NCI-H1092 (cell line): ENCODE measurements at regions not wholly inside any gene's neighbourhood (a gene's known extent, or its start where the extent isn't known, plus 50 kb on each side); places are given as distances from the start of the nearest gene placed in this dataset.
"Not testable (repeated sequence)": the region's sequence is repeated elsewhere in the genome, so short reads cannot be mapped to it uniquely, and the experiment has no call there.

Experiments
- DNase-seq: peaks from one replicate; lab custom pipeline; 2025; lab: John Stamatoyannopoulos, UW

DNA sequence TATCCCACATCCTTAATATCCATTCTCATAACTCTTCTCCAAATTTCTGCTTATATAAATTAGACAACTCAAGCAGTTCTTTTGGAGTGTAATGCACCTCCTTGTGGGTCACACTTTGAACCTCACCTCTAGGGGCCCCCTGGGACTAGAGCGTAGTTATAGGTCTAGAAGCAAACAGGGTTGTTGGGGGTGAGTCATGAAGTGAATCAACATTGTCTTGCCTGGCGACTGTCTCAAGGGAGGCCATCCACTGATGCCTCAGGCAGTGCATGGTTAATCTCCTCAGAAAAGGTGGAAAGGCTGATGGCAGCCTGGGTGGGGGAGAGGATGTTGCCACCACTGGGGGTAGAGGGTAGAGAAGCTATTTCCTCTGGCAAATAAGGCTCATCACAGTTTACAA is 129.1 kb downstream of the TNFRSF21 start:
- DNase-seq: no peak

DNA sequence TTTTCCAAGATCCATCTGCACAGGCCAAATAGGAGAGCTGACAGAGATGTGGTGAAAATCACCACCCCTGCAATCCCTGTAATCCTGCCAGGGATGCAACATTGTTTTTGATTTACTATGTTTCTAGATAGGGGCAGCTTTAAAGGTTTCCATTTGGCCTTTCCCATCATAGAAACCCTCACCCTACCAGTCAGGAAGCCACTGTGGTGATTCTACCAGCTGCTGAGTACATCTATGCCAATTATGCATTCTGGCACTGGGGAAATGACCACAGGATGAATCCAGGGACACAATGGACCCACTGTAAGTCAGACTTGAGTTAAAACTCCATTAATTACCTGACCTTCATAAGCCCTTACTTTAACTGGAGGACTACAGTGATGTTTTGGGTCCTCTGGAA is 130.4 kb downstream of the TNFRSF21 start:
- no peak for DNase-seq

DNA sequence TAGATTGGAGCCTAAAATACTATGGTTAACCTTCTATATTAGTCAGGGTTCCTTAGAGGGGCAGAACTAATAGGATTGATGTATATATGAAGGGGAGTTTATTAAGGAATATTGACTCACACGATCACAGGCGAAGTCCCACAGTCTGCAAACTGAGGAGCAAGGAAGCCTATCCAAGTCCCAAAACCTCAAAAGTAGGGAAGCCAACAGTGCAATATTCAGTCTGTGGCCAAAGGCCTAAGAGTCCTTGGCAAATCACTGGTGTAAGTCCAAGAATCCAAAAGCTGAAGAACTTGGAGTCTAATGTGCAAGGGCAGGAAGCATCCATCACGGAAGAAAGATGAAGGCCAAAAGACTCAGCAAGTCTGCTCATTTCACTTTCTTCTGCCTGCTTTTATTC is 133.5 kb upstream of the ADGRF1 start:
- DNase-seq: no peak

DNA sequence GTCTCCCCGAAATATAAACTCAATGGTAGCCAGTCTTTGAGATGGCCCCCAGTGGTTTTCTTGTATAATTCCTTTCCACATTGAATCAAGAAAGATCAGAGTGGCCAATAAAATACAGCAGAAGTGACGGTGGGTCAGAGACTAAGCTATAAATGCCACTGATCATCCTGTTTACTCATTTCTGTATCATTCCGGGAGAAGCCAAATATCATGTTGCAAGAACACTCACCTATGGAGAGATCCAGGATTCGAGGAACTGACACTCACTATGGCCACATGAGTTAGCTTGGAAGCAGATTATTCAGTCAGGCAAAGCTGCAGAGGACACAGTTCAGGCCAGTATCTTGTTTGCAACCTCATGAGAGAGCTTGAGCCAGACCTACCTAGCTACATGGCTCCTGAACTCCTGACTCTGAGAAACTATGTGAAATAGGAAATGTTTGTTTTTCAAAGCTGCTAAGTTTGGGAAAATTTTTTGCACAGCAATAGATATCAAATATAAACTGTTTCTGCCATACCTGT is 132.4 kb upstream of the ADGRF1 start:
- DNase-seq: no peak

DNA sequence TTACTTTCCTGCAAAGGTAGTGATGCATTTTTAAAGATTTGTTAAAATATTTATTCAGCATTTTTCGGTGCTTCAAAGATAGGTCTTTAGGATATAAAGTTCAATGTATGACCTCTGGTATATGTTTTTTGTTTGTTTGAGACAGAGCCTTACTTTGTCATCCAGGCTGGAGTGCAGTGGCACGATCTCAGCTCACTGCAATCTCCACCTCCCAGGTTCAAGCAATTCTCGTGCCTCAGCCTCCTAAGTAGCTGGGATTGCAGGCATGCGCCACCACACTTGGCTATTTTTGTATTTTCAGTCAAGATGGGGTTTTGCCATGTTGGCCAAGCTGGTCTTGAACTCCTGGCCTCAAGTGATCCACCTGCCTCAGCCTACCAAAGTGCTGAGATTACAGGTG is 131.9 kb upstream of the ADGRF1 start:
- DNase-seq: not testable (repeated sequence)

DNA sequence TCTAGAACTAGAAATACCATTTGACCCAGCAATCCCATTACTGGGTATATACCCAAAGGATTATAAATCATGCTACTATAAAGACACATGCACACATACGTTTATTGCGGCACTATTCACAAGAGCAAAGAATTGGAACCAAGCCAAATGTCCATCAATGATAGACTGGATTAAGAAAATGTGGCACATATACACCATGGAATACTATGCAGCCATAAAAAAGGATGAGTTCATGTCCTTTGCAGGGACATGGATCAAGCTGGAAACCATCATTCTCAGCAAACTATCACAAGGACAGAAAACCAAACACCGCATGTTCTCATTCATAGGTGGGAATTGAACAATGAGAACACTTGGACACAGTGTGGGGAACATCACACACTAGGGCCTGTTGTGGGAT is 131.0 kb upstream of the ADGRF1 start:
- DNase-seq: not testable (repeated sequence)

DNA sequence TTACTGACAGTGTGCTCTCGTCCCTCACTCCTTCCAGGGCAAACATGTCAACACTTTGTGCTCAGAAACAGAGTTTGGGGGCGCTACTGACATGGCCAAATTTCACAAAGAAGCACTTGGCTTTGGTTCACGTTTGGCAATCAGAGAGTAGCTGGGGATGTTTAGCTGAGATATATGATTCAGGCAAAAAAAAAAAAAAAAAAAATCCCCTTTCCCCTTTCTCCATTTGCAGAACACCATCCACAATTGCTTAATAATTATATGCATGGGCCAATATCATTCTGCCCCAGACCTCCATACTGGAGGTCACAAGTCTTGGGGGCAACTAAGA is 128.4 kb upstream of the ADGRF1 start:
- no peak for DNase-seq

DNA sequence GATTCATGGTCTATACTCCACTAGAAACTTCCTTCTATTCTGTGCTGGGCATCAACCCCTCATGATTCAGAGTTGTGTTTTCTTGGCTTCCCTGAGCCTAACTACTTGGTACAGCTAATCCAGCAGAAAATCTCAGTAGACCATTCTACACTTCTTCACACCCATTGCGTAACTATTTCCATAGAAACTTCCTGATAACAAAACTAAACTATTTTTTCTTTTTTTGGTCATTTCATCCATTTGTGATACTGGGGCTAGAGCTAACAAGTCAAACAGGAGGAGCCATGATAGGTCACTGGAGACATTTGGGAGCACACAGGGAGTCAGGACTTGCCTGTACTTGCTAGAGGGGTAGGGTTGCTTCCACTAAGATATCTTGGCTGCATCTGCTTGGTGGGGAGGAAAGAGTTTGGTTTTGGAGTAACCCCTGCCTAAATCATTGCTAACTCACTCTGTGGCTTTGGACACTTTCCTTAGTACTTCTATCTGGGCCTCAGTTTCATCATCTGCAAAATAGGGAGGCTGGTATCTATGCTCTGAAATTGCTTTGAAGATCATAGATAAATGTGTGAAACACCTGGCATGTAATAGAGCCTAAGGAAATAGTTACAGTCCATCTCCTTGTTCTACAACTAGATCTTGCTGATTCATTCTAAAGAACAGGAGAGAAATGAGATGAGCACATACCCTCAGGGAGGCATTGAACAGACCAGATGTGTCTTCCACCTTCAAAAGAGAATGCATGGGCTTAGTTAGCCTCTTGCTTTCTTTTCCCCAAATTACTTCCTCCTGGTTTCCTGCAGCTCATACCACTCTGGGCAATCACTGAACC is 127.9 kb upstream of the ADGRF1 start:
- DNase-seq: no peak

DNA sequence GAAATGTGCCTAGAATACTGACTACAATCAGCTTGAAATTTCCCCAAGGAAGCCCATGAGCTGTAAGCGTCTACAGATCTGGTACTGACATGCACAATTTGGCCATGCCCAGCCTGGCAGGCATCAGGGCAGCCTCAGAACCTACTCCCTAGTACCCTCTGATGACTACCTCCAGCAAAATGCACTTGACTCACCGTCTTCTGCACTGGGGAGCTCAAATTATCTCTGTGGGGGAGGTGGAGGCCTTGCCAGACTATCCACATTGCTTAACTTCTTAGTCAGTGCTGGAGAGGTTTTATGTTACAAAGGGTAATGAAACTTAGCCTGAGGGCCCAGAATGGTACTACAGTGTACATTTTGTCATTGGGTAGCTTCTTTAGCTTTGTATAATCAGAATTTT is 126.0 kb upstream of the ADGRF1 start:
- DNase-seq: no peak

DNA sequence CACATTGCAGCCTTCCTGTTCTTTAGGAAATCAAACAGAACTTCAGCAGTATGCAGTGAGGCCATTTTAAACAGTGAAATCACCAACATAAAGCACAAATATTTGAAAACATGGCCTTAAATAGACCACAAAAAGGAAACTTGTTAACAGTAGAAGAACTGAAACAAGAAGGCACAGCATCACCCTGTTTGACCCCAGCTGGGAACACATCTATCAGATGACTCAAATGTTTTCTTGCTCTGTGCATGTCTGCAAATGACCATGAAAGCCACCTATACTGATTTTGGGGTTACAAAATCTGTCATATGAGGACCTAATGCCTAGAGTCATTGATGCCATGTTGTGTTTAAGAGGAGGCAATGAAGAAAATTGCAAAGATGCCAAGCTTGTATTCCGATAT is 123.8 kb upstream of the ADGRF1 start:
- no peak for DNase-seq

DNA sequence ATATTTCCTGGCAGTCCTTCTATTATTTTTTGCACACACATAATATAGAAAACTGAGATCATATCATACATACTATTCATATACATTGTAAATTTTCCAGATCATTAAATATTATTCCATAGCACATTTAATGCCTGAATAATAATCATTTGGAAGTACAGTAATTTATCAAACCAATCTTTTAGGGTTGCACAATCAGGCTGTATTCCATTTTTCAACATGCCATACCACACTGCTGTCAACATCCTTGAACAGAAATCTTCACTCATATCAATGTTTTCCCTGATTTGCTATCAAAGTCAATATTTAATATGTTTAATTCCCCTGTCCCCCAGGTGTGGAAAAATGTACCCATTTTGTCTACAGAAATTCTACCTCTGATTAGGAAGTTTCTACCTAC is 122.7 kb upstream of the ADGRF1 start:
- DNase-seq: no peak

DNA sequence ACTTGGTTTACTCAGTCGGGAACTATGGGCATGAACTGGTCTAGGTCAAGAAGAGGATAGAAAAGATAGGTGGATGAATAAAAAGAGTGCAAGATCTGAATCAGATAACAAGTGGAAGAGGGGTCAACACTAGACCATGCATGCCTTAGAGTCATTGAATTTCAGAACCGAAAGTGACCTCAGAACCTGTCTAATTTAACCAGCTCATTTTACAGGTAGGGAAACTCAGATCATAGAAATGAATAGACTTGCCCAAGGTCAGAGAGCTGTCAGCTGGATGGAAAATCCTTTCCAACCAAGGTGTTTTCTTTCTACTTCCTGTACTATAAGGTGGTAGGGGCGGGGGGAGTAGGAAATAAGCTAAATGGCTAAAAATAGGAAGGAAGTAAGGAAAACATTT is 121.4 kb upstream of the ADGRF1 start:
- no peak for DNase-seq

DNA sequence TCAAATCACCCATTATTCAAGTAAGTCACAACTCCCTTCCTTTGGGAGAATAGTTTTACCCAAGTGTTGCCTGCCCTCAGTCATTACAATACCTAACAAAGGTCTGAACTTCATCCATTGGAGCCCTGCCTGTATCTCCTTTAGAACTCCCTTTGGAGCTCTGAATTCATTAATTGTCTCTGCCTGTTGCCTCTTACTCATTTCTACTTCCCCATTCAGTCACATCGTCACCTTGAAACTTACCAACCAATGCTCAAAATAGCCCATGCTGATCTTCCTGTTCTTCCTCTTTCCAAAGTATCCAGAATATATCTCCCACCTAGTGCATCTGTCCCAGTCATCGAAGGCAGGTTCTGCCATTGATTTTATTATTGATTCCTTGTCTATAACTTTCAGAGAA is 120.7 kb upstream of the ADGRF1 start:
- DNase-seq: no peak

DNA sequence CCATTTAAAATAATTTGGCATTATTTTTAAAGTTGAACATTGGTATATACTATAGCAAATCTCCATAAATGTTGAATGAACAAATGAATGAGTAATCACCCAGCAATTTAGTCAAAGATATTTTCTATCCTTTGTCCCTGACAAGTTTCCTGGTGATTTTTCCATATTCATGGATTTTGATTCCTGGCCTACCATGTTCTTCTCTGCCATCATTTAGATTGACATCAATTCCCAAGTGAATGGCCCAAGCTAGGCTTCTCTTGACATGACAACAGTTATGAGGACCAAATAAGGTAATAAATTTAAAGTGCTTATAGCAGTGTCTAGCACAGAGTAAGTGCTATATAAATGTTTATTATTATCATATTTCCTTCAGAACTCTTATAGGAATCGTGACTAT is 120.1 kb upstream of the ADGRF1 start:
- no peak for DNase-seq

DNA sequence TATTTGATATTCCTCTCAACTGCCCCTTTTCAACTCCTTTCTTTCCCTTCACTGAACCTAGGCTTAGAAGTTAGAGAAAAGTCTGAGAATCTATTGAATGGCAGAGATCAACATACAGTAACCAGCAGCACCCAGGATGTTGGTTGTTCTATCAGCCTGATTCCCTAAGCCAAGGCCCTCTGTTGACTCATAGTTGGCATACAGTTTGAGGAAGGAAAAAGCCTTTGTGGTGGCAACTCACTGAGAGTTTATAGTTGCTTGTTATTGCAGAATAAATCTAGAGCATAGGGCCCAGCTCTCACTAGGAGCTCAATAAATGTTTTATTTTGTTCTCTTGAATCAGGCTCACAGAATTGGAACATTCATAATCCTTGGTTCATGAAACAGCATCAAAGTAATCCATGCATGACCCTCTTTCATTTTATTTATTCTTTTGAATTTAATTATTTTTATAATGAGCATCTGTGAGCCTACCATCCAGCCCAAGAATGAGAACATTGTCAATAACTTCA is 119.1 kb upstream of the ADGRF1 start:
- no peak for DNase-seq

DNA sequence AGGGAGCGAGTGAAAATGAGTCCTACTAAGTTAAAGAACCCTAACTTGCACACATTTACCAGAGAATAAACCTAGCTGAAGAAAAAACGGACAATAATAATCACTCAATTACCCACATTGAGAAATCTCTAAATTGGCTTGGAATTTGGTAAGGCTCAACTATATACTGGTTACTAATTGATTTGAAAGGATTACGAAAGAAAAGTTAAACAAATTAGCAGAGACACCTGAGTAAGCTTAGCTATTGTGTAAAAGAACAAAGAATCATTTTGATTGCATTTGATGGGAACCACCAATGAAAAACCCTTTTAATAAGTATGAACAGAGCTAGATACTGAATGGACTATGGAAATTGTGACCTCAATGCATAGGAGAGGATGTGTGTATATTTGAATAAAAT is 118.6 kb upstream of the ADGRF1 start:
- no peak for DNase-seq

DNA sequence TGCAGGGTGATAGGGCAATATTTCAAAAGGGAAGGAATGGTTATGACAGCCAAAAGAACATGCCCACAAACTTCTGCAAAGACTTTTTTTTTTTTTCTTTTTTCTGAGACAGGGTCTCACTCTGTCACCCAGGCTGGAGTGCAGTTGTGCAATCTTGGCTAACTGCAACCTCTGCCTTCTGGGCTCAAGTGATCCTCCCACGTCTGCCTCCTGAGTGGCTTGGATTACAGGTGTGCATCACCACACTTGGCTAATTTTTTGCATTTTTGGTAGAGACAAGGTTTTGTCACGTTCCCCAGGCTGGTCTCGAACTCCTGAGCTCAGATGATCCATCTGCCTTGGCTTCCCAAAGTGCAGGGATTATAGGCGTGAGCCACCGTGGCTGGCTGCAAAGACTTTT is 117.6 kb upstream of the ADGRF1 start:
- no peak for DNase-seq

DNA sequence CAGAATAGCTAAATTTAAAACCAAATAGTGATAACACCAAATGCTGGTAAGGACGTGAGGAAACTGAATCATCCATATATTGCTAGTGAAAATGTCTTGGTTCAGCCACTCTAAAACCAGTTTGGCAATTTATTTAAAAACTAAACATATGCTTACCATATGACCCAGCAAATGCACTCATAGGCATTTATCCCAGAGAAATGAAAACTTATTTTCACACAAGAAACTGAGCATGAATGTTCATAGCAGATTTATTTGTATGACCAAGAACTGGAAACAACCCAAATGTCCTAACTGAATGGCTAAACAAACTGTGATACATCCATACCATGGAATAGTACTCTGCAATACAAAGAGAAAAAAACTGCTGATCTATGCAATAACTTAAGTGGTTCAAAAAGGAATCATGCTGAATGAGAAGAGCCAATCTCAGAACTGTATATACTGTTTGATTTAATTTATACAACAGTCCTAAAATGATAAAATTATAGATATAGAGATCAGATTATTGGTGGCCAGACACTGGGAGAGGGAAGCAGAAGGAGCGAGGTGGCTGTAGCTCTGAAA is 115.6 kb upstream of the ADGRF1 start:
- DNase-seq: no peak

DNA sequence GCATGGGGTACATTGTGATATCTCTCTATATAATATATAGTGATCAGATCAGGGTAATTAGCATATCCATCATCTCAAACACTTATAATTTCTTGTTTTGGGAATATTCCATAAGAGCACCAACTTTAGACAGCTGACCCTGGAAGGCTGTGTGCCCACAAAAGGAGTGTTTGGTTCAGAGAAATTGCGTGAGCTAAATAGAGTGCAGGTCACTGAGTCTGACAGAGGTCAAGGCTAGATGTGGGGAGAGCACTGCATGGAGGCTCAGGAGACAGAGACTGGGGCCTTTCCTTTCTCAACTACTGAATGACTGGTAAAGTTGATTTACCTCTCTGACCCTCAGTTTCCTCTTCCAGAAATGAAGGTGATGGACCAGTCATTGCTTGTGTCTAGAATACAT is 114.9 kb upstream of the ADGRF1 start:
- no peak for DNase-seq

DNA sequence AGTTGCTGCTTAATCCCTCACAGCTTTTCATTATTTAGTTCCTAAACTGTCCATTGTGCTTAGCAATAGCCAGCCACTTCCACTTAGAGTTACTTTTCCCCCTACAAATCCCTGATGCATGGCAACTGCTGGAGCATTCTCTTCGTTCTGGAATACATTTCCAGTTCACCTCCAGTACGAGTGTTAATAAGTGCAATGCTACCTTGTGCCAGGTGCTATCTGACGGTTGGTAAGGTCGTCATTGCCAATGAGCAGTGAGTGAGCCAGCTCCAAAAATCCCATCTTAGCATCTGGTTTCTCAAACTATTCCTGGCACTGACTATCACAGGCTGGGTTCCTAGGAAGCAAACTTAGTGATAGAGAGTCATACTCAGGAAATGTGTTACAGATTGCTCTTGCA is 114.1 kb upstream of the ADGRF1 start:
- DNase-seq: no peak

DNA sequence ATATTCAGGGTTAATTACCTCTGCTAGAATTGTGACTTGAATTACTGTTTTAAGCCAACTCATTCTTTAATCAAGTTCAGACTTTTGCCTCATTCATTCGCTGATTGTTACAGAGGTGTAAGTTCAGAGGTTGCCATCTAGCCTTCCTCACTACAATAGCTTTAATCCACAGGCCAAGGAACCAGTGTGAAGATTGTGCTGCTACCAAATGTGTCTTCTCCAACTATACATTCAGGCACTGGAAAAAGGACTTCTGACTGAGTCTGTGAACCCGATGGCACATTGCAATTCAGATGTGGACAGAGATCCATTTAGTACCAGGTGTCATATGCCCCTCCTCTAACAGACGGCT is 111.2 kb upstream of the ADGRF1 start:
- DNase-seq: no peak

DNA sequence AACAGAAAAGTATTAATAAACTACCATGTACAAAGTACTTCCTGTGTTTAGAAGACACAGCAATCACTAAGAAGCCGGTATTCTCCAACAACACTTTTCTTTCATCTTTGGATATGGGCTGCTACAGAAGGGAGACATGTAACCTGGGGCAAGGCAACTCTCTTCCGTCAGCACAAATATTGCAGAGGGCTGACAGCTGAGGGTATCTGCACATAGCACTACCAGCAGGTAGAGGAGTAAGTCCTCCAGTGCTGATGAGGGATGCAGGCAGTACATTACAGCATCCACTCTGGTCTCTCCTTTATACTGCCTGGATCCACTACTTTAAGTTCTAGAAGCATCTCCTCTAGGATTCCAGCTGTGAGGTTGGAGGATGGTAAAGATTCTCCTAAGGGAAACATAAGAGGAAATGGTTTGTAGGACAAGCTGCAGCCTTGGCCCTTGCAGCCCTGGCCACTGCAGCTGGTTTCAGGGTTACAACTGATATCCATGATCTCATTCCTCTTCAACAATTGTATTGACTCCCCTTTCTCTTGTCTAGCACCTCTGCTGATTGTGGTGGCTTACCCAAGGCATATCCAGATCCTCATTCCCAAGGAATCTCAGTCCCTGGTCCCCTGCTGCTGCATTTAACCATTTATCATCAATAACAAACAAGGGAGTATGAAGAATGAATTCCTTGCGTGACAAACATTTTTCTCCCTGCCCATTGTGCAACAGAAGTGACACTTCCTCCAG is 110.7 kb upstream of the ADGRF1 start:
- DNase-seq: no peak

DNA sequence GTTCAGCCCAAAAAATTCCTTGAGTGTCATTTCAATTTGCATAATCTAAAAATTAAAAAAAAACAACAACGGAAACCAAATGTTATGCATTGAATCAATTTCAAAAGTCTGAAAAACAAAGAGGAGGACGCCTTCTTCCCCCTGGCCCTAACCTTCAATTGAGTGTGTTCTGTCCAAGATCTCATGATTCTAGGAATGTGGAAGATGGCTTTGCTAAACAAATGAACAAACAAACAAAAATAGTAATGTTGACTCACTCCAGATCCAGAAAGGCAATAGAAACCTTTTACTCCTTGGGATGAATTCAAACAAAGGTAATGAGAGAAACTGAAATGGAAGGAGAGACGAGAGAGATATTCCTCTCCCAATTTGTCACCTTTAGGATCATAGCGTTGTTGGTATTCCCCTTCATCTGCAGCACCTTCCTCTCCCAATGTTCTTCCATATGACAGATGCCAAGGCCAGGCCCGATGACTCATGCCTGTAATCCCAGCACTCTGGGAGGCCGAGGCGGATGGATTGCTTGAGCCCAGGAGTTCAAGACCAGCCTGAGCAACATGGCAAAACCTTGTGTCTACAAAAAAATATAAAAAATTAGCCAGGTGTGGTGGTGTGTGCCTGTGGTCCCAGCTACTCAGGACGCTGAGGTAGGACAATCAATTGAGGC is 109.2 kb upstream of the ADGRF1 start:
- DNase-seq: no peak
